ENCODE measurements at regions not wholly inside any gene's neighbourhood (a gene's known extent, or its start where the extent isn't known, plus 50 kb on each side); places are given as distances from the start of the nearest gene placed in this dataset.

- TF ChIP-seq CTCF (IDR thresholded peaks at IDR 0.05 in 4 of 5, conservative IDR thresholded peaks at IDR 0.05 in 1 of 5), result no peak
- TF ChIP-seq POLR2A (IDR thresholded peaks at IDR 0.05), result no peak
Observed at GRCh38 chr3:59261009-59261408, 211.2 kb upstream of the CFAP20DC start.

All from gastrocnemius medialis (tissue), 4 donors.